T-helper 2 cell (primary cell): ENCODE measurements at regions not wholly inside any gene's neighbourhood (a gene's known extent, or its start where the extent isn't known, plus 50 kb on each side); places are given as distances from the start of the nearest gene placed in this dataset.

Source experiments
- DNase-seq, 5 experiments: peaks; one replicate each; pipeline versions ENCODE4 v3.0.0 to v3.0.0-alpha.2; 2012 to 2022

- DNase-seq: no peak
These were observed 209.1 kb downstream of the CCDC59 start for GRCh38 chr12:82149045-82149444.

GRCh38 chr12:82146740-82147139, 211.4 kb downstream of the CCDC59 start:
- no peak for DNase-seq

- no peak for DNase-seq
These were observed 213.7 kb downstream of the CCDC59 start for GRCh38 chr12:82144505-82144904.

- DNase-seq: no peak
These were observed 225.8 kb downstream of the CCDC59 start for GRCh38 chr12:82132390-82132789.

- DNase-seq: no peak
These were observed 227.4 kb downstream of the CCDC59 start for GRCh38 chr12:82130762-82131161.

GRCh38 chr12:82124711-82125380, 233.3 kb downstream of the CCDC59 start:
- no peak for DNase-seq

GRCh38 chr12:82121545-82121944, 236.6 kb downstream of the CCDC59 start:
- no peak for DNase-seq

- no peak for DNase-seq
These were observed 237.3 kb downstream of the CCDC59 start for GRCh38 chr12:82120901-82121300.

- no peak for DNase-seq
These were observed 248.9 kb downstream of the CCDC59 start for GRCh38 chr12:82109243-82109642.

- DNase-seq: no peak
These were observed 249.6 kb downstream of the CCDC59 start for GRCh38 chr12:82108615-82109014.

- no peak for DNase-seq
These were observed 259.0 kb downstream of the CCDC59 start for GRCh38 chr12:82099216-82099615.

- DNase-seq: no peak
These were observed 260.3 kb downstream of the CCDC59 start for GRCh38 chr12:82097877-82098276.

- DNase-seq: no peak
These were observed 260.7 kb downstream of the CCDC59 start for GRCh38 chr12:82097438-82097837.

- no peak for DNase-seq
These were observed 268.0 kb downstream of the CCDC59 start for GRCh38 chr12:82090165-82090564.

GRCh38 chr12:82089369-82090121, 268.6 kb downstream of the CCDC59 start:
- DNase-seq: no peak

GRCh38 chr12:82082501-82082900, 275.7 kb downstream of the CCDC59 start:
- no peak for DNase-seq

GRCh38 chr12:82069931-82070514, 288.2 kb downstream of the CCDC59 start:
- no peak for DNase-seq

GRCh38 chr12:82058197-82058596, 299.0 kb upstream of the PPFIA2 start:
- DNase-seq: no peak

- no peak for DNase-seq
These were observed 298.6 kb upstream of the PPFIA2 start for GRCh38 chr12:82057770-82058169.

GRCh38 chr12:82055391-82055790, 296.2 kb upstream of the PPFIA2 start:
- DNase-seq: no peak

- DNase-seq: no peak
These were observed 295.4 kb upstream of the PPFIA2 start for GRCh38 chr12:82054566-82054965.

GRCh38 chr12:82047446-82047845, 288.3 kb upstream of the PPFIA2 start:
- DNase-seq: no peak

- DNase-seq: no peak
These were observed 282.0 kb upstream of the PPFIA2 start for GRCh38 chr12:82040987-82041743.
